HuH-7.5 (cell line): ENCODE measurements at regions not wholly inside any gene's neighbourhood (a gene's known extent, or its start where the extent isn't known, plus 50 kb on each side); places are given as distances from the start of the nearest gene placed in this dataset.

ENCODE experiments used
- DNase-seq: peaks from one replicate; pipeline ENCODE4 v3.0.0; 2011; ENCODE audit warnings: low spot score

DNA sequence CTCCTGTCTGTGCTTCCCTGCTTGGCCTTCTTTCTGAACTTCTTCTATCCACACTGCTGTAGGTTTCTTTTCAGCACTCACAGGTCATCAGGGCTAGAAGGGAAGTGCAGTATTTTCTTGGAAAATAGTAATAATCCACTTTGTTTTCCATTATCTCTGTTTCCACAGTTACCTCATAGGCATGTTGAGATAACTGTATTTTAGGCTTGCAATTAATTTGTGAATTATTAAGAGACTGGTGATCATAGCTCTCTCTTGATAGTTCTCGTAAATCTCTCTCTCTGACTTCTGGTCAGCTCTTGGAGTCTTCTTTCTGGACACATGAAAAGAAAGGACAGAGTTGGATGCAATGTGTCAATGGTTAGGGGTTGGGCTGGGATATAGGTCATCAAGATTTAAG, 243.6 kb upstream of the IGFBP3 start:
- DNase-seq = no peak

DNA sequence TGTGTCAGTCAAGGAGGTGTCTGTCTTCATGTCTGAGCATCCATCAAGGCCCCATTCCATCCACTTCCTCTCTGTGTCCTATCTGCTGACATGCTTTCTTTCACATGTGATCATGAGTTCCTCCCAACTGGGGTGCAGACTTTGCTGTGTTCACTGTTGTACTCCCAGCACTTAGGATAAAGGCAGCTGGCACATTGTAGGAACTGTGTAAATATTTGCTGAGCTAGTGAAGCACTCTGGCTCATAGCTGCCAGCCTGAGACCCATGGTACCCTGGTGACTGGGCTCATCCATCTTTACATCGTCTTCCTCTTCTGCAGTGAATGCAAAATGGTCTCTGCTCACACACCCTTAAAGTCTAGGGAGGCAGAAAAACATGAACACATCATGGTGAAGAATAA, 242.2 kb upstream of the IGFBP3 start:
- no peak for DNase-seq

DNA sequence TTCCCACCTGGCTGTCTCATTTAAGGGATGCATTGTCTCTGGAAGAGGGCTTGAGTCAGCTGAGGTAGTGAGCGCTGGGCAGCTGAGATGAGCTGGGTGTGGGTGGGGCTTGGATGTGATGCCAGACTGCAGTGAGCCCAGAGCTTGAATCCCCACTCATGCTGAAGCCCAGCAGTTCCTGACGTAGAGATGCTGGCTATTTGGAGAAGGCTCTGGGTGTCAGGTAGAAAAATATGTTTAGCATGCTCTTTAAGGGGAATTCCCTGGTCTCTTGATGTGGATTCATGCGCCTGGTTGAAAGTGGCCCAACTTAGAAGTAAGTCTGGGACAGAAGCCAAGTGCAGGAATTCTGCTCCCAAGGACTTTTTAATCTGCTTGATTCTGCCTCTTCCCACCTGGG, 241.5 kb upstream of the IGFBP3 start:
- no peak for DNase-seq

DNA sequence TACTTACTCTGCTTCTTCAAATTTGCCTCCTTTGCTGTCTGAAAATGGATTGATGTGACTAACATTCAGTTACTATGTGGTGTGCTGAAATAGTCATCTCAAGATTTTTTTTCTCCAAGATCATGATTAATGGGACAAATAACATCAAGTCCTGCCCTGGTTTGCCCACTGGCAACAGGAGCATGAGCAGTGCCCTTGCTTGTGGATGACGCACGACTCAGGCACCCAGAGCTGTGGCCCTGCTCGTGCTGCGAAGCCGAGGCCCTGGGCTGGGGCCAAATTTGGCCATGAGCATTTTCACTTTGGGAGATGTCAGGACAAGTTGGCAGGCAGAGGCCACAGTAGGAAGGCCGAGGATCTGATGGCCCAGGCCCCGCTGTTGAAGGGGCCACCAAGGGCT, 239.8 kb upstream of the IGFBP3 start:
- DNase-seq = no peak

DNA sequence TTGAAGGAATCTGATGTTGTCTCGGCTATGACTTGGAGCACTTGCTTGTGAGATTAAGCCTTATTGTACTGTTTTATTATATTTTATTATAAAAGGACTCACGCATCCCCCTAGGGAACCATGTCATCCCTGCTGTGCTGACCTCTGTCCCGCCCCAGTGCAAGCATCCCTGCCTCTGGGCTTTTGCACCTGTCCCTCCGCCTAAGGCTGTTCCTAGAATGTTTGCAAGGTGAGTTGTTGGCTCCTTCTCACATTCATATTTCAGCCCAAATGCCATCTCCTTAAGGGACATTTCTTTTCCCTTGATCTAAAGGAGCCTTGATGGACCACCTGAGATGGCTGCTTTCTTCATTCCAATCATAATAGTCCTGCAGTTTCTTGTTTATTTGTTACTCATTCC, 236.9 kb upstream of the IGFBP3 start:
- DNase-seq = no peak

DNA sequence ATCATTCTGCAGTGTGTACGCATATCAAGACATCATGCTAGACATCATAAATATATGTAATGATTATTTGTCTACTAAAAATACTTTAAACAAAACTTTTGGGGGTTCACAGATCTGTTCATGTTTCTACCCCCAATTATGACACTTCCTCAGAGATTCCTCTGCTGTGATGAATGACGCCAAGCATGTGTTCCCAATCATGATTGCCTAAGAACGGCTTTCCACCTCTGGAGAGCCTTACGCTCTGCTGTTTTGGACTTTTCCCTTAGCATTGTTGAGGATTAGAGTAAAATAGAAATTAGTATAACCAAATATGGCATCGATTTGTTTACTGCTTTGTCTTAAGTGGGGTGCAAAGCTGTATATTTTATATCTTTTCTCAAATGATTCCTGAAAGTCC, 236.3 kb upstream of the IGFBP3 start:
- no peak for DNase-seq

DNA sequence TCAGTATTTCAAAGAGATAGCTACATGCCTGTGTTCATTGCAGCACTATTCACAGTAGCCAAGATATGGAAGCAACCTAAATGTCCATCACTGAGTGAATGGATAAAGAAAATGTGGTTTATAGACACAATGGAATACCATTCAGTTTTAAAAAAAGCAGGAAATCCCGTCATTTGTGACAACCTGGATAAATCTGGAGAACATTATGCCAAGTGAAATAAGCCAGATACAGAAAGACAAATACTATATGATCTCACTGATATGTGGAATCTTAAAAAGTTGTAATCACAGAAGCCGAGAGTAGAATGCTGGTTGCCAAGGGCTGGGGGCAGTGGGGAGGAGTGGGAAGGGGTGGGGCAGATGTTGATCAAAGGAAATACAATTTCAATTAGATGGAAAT, 235.8 kb upstream of the IGFBP3 start:
- DNase-seq = no peak

DNA sequence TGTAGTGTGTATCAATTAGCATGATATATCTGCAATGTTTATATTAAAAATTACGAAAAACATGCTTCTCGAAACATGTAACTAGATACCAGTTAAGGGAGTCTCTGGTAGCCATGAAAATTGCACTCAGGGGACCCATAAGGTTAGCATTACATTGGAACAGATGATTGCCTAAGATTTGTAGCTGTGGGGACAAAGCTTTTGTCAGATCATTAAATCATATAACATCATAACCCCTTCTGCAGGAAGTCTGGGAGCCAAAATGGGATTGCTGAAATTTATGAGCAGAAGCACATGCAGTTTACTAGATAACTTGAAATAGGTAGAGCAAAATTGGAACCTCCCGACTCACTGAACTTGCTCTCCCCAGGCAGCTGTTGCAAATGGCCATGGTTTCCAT, 235.0 kb upstream of the IGFBP3 start:
- no peak for DNase-seq

DNA sequence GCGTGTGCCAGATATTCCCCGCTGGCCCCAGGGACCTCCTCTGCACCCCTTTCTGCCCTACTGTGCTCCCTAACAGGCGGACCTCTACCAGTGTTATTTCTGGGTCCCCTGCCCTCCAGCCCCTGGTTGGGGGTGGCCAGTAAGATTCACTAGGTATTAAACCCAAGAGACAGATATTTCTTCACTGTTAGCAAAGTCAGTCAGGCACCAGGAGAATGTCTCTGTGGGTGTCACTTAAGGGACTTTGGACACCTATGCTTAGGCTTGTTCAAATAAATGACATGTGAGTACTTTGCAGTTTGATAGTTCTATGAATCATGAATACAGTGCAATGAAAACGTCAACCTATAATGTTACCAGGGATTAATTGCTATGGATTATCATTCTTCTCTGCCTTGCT, 234.3 kb upstream of the IGFBP3 start:
- DNase-seq = no peak

DNA sequence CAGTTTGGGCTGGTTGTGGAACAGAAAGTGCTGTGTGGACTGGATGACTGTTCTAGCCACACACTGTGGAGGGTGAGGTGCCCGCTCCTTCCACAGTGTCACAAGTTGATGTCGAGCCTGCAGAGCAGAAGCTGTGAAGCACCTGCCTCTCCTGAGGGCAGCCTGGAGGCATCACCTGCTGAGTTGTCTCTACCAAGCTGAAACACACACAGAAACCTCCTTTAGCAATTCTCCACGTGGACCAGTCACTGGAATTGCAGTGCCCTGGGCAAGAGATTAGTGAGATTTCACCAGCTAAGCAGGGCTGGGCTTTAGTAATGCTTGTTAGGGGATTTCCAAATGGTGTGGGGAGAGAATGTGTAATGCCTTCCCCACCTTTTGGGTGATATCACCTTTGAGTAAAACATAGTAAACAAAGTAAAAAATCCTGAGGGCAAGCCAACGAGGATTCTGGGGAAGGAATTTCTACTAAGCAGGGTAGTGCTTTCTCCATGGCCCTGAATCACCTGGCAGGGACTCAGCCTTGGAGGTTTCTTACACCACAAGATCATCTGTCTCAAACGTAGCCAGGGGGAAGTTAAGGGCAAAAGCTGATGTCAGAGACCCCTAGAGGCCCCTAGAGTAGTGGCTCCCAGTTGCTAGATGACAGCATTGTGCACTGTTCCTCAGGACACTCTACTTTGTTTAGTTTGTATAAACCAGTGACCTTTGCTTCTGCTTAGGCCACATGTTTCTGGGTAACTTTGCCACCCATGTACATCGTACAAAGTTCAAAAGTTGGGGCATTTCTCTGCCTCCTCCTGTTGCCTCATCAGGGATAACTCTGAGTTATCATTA, 233.1 kb upstream of the IGFBP3 start:
- DNase-seq = no peak

DNA sequence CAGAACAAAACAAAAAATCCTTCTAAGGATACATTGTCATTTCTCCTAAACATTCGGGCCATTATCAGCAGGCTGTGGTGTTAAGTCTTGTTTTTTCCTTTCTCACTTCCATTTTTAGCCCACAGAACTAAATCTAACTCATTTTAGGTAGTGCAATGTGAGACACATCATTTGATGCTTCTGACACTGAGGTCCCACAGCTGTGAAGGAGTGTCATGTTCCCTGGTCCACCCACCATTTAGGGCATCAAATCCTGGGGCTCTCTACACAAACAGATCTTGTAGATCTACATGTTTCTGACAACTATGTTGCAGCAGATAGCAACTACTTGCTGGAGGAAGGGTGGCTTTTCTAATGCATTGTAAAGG, 232.5 kb upstream of the IGFBP3 start:
- DNase-seq = no peak

DNA sequence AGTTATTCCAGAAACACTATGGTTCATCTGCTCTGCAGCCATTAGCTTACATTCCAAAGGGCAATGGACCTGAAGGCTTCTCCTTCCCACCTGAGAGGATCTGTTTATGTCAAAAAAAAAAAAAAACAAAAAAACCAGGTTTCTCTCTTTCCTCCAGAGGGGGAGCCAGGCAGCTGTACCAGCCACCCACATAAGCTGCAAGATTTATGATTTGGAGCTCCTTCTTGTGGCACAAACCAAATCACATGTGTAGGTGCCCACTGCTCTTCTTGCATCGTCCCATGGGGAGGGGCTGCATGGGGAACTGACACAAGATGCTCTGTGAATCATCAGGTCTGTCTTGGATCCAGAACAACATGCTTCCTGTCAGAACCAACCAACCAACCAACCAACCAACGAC, 231.6 kb upstream of the IGFBP3 start:
- DNase-seq = no peak

DNA sequence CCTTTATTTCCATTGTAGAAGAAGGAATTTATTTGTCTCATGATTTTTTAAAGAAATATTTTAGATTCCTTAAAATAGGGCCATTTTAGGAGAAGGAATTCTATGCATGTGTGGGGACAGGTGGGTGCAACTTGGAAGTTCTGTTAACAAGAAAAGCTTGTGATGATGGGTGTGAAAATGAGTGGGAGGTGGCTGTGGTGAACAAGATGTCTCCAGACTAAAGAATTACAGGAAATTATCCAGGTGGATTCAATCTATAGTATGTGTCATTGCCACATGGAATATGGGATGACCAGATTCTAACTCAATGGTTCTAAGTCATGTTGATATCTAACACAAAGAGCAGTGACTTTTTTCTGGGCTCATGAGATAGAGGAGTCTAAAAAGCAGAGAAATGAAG, 229.6 kb upstream of the IGFBP3 start:
- DNase-seq = no peak

DNA sequence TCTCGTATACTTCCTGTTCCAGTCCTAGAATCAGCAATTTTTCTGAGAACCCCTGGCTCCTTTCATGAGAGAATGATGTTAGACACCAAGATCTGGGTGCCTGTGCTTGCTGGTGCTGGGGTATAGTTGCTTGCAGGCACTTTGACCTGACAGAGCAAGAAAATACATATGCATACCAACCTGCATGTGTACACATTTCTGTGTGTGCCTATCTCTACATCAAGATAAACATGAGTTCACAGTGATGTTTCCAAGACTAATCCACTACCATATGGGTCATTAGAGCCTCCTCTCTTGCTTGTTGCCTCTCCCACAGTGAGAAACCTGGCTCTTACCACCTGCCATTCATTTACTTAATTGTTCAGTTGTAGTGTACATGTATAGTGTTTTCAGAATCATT, 229.1 kb upstream of the IGFBP3 start:
- no peak for DNase-seq

DNA sequence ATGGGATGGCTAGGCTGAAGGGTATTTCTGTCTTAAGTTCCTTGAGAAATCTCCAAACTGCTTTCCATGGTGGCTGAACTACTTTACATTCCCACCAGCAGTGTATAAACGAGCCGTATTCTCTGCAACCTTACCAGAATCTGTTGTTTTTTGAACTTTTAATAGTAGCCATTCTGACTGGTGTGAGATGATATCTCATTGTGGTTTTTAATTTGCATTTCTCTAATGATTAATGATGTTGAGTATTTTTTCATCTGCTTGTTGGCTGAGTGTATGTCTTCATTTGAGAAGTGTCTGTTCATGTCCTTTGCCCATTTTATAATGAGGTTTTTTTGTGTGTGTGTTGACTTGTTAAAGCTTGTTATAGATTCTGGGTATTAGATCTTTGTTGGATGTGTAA, 226.8 kb upstream of the IGFBP3 start:
- DNase-seq = no peak

DNA sequence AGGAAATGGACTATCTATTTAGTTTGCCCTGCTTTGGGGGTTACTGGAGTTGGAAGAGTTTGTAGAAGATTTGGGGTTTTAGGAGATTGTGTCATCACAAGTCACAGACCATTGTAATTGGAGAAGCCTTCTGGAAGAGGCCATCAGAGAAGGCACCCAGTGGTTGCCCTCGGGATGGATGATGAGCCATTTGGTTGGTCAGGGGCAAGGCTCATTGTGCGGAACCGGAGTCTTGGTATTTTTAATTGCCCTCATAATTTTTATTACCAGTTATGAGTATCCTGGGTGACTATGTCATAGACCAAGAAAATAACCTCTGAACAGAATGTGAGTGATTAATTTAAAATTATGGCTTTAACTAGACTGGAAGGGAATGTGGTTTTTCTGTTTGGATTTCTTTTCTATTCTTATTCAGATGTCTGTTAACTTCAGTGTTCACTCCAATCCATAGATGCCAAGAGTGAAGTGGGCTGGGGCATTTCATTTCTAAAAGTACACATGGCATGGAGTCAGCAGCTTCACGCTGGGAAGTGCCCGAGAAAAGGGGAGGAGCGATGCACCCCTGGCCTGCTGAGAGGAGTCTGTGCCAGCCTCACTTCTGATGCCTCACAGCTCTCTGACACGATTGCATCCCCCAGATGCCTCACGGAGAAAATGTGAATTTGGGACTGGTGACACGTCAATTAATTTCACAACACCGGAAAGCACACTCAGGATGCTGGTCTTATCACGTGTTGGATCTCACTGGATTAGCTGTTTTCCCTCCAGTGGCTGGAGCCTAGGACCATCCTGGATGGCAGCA, 225.6 kb upstream of the IGFBP3 start:
- no peak for DNase-seq

DNA sequence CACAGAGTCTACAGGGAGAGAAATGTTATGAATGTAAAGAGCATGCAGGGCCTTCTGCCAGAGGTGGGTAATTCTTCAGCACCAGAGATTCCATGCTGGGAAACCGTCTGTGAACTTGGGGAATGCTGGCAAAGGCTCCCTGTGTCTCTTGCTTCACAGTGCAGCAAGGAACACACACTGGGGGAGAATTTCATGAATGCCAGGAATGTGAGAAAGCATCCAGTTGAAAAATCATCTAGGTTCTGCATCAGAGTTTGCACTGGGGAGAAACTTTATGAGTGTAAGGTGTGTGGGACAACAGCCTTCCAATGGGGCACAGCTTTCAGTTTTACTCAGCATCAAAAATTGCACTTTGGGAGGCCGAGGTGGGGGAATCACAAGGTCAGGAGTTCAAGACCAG, 224.3 kb upstream of the IGFBP3 start:
- no peak for DNase-seq

DNA sequence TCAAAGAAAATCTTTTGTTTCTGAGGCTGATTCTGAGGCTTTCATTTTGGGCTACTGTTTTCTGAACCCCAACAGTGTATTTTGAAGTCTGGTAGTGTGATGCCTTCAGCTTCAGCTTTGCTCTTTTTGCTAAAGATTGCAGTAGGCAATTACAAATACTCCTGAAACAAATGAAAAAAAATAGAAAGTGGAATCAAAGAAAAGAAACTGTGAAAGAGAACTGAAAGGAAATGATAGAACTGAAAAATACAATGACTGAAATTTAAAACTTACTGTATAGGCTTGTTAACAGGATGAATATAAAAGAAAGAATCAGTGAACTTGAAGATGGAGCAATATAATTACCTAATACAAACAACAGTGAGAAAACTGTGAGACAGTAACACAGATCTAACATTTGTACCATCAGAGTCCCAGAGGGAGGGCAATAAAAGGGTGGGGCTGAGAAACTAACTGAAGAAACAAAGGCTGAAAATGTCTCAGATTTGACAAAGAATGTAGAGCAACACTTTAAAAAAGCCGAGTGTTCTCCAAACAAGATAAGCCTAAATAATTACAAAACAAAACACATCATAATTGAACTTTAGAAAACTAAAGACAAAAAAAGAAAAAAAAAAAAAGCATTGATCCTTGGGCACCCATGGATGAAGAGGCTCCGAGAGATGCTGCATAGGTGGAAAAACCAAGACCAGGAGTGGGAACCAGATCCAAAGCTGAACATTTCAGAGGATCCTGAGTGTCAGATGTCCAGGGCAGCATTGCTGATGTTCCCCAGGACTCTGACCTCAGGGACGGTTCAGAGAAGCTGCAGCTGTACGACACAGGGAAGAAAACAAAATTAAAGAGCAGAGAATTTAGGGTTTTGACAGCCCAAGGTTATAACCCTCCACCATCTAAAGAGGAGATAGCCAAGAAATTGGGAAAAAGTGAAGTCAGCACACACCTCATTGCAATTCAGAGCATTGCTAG, 223.2 kb upstream of the IGFBP3 start:
- DNase-seq = no peak

DNA sequence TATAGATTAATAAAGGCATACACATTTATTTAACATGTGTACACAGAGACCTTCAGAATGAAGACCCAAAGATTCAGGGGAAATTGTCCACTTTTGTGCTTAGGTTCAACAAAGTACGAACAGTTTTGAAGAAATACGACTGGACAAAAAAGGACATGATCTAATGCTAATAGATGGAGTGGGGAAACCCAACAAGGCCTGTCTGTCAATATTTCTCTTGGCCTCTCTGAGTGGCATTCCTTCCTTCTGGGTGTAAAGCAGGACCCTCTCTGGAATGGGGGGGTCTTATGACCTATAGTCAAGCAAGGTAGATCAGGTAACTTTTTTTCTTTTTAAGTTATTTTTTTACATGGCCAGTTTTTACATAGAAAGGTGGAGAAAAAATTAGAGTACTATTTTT, 222.3 kb upstream of the IGFBP3 start:
- no peak for DNase-seq

DNA sequence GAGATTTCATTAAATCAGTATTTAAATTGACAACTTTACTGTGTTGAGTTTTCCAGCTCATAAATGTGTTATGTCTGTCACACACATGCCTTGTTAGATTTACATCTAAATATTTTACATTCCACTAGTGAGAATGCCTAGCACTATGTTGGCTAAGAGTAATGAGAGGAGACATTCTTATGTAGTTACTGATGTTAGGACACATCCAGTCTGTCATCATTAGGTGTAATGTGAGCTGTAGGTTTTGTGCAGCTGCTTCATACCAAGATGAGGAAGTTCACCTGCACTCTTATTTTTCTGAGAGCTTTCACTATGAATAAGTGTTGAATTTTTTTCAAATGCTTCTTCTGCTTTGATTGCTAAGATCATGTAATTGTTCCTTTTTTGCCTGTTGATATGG, 218.0 kb upstream of the IGFBP3 start:
- no peak for DNase-seq

DNA sequence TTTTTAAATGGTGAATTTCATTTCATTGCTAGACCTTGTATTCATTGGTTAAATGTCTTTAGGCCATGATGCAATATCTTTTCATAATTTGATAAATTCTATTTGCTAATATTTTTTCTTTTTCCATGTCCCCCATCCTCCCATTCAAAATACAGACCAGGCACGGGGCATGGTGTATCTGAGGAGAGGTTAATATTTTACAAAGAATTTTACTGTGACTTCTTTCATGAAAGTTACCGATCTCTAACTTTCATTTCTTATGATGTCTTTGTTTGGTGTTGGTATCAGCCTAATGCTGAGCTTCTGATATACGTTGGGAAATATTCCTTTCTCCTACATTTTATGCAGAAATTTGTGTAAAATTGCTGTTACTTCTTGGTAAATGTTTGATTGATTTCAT, 216.7 kb upstream of the IGFBP3 start:
- no peak for DNase-seq

DNA sequence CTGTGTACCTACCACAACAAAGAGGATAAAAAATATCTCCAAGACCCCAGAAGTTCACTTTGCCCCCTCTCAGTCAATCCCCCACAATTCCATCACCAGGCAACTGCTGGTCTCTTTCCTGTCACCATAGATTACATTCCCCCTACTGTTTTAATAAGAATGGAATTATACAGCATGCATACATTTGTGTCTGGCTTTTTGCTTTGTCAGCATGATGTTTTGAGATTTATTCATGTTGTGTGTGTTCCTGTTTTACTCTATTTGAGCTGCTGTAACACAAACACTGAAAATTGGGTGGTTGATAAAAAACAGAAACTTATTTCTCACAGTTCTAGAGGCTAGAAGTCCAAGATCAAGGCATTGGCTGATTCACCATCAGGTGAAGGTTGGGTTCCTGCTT, 214.5 kb upstream of the IGFBP3 start:
- no peak for DNase-seq

DNA sequence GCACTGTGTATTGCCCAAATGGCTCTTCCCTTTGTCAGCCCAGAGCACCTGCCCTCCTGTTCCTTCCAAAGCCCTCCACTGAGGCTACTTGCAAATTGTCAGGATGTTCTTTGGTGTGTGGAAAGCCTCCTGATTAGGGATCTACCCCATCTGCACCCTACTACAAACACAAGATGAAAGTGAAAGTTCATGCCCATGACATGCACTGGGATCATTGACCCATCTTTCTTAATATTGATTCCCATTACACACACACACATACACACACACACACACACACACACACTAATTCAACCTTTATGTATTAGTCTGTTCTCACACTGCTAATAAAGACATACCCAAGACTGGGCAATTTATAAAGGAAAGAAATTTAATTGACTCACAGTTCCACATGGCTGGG, 213.7 kb upstream of the IGFBP3 start:
- DNase-seq = no peak
